Endothelial cell (in vitro differentiated cells): ENCODE measurements at regions not wholly inside any gene's neighbourhood (a gene's known extent, or its start where the extent isn't known, plus 50 kb on each side); places are given as distances from the start of the nearest gene placed in this dataset.

Source experiments
- DNase-seq: peaks from one replicate; pipeline ENCODE4 v3.0.0; 2021; ENCODE audit warnings: low spot score
- H3K27ac Mint-ChIP-seq: one replicate; pipeline ENCODE4 v1.8.0; 2021; ENCODE audit warnings: mixed read lengths, inconsistent platforms; ENCODE audit not compliant: unreplicated experiment
- H3K27me3 Mint-ChIP-seq: one replicate; pipeline ENCODE4 v1.8.0; 2021; ENCODE audit warnings: mild to moderate bottlenecking, moderate library complexity, mixed read lengths, inconsistent platforms; ENCODE audit not compliant: unreplicated experiment
- H3K36me3 Mint-ChIP-seq: one replicate; pipeline ENCODE4 v1.8.0; 2021; ENCODE audit warnings: mild to moderate bottlenecking, low read depth, mixed read lengths, inconsistent platforms; ENCODE audit not compliant: unreplicated experiment
- H3K4me1 Mint-ChIP-seq: one replicate; pipeline ENCODE4 v1.8.0; 2021; ENCODE audit warnings: mild to moderate bottlenecking, mixed read lengths, inconsistent platforms; ENCODE audit not compliant: unreplicated experiment
- H3K4me3 Mint-ChIP-seq: one replicate; pipeline ENCODE4 v1.8.0; 2021; ENCODE audit warnings: mild to moderate bottlenecking, mixed read lengths, inconsistent platforms; ENCODE audit not compliant: unreplicated experiment
- H3K9me3 Mint-ChIP-seq: one replicate; pipeline ENCODE4 v1.8.0; 2021; ENCODE audit warnings: mixed read lengths, inconsistent platforms; ENCODE audit not compliant: unreplicated experiment
- TF ChIP-seq, protein P1 (sequence below): fragments of 200-600 bp; sonication (generic); IDR thresholded peaks from one replicate; pipeline ENCODE4 v1.5.0; 2021; ENCODE audit warnings: antibody characterized with exemption; ENCODE audit not compliant: unreplicated experiment

DNA sequence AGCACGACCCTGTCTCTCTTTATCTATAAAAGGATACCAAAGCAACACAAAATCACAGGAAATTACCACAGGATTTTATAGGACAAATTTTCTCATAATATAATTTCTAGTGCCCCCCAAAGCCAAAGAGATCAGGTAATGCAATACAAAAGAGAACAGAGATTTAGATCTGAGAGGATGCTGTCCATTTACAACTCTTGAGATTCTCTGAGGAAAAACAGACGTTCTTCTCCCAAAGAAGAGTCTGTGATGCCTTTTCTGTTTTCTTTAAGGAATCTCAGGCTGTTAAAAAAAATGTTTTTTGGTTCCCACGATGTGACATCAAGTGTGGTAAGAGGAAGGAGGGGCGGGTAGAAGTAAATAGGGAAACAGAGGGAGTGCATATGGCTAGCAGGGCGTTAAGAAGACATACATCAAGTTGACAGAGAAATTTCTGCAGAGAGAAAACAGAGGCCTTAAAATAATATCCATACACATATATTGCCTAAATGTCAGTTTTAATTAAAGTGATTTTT, 274.7 kb downstream of the YTHDC2 start:
- Mint-ChIP-seq H3K36me3 (no peaks in the 10 kb centered on the region), H3K4me3 (no peak overlapping the region), H3K27ac (no peak overlapping the region), H3K9me3 (no peaks in the 10 kb centered on the region), H3K27me3 (peaks cover 1% of the 10 kb centered on the region), H3K4me1 (no peaks in the 10 kb centered on the region)
- TF ChIP-seq, protein P1, sequence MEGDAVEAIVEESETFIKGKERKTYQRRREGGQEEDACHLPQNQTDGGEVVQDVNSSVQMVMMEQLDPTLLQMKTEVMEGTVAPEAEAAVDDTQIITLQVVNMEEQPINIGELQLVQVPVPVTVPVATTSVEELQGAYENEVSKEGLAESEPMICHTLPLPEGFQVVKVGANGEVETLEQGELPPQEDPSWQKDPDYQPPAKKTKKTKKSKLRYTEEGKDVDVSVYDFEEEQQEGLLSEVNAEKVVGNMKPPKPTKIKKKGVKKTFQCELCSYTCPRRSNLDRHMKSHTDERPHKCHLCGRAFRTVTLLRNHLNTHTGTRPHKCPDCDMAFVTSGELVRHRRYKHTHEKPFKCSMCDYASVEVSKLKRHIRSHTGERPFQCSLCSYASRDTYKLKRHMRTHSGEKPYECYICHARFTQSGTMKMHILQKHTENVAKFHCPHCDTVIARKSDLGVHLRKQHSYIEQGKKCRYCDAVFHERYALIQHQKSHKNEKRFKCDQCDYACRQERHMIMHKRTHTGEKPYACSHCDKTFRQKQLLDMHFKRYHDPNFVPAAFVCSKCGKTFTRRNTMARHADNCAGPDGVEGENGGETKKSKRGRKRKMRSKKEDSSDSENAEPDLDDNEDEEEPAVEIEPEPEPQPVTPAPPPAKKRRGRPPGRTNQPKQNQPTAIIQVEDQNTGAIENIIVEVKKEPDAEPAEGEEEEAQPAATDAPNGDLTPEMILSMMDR = no peak
- DNase-seq = no peak

- H3K4me3 Mint-ChIP-seq = no peak overlapping the region
- H3K27ac Mint-ChIP-seq = no peak overlapping the region
- no peak for DNase-seq
- peaks cover 1% of the 10 kb centered on the region for H3K27me3 Mint-ChIP-seq
- no peaks in the 10 kb centered on the region for H3K9me3 Mint-ChIP-seq
- no peaks in the 10 kb centered on the region for H3K36me3 Mint-ChIP-seq
- TF ChIP-seq, protein P1 = no peak
- no peaks in the 10 kb centered on the region for H3K4me1 Mint-ChIP-seq
Measured at GRCh38 chr5:113789769-113790168, 276.3 kb downstream of the YTHDC2 start.

- DNase-seq = no peak
- no peaks in the 10 kb centered on the region for H3K36me3 Mint-ChIP-seq
- no peak overlapping the region for H3K4me3 Mint-ChIP-seq
- H3K27ac Mint-ChIP-seq = no peak overlapping the region
- H3K27me3 Mint-ChIP-seq = no peaks in the 10 kb centered on the region
- H3K9me3 Mint-ChIP-seq = no peaks in the 10 kb centered on the region
- no peaks in the 10 kb centered on the region for H3K4me1 Mint-ChIP-seq
- TF ChIP-seq, protein P1 = no peak
Measured at GRCh38 chr5:113792806-113793205, 279.3 kb downstream of the YTHDC2 start.

GRCh38 chr5:113794981-113795380, 281.5 kb downstream of the YTHDC2 start:
- H3K36me3 Mint-ChIP-seq = no peaks in the 10 kb centered on the region
- no peak overlapping the region for H3K27ac Mint-ChIP-seq
- TF ChIP-seq, protein P1 = no peak
- no peak overlapping the region for H3K4me3 Mint-ChIP-seq
- H3K27me3 Mint-ChIP-seq = no peaks in the 10 kb centered on the region
- DNase-seq = no peak
- no peaks in the 10 kb centered on the region for H3K4me1 Mint-ChIP-seq
- H3K9me3 Mint-ChIP-seq = no peaks in the 10 kb centered on the region

DNA sequence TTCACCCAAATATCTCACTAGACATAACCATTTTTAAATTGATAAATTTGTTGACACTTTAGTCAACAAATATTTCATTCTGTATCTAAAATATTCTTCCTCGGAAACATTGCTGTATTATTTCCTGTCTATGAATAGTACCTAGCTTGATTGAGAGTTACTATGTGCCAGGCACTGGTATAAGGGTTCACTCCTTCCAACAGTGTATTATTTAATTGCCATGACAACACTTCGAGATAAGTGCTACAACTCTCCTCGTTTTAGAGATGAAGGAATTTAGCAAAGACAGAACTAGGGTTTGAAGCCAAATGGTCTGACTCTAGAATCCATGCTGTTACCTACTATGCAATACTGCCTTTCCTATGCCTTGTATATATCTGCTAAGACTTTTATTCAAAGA, 287.2 kb downstream of the YTHDC2 start:
- H3K36me3 Mint-ChIP-seq = no peaks in the 10 kb centered on the region
- TF ChIP-seq, protein P1 = no peak
- H3K27me3 Mint-ChIP-seq = no peaks in the 10 kb centered on the region
- no peak overlapping the region for H3K4me3 Mint-ChIP-seq
- no peaks in the 10 kb centered on the region for H3K9me3 Mint-ChIP-seq
- H3K27ac Mint-ChIP-seq = no peak overlapping the region
- peaks cover 8% of the 10 kb centered on the region for H3K4me1 Mint-ChIP-seq
- DNase-seq = no peak
